Right hindlimb (tissue), 1 donor: ENCODE measurements at regions not wholly inside any gene's neighbourhood (a gene's known extent, or its start where the extent isn't known, plus 50 kb on each side); places are given as distances from the start of the nearest gene placed in this dataset.
A peak's percentile ranks its signal among the peaks of the same experiment; 100 is the strongest.
"Not testable (repeated sequence)": the region's sequence is repeated elsewhere in the genome, so short reads cannot be mapped to it uniquely, and the experiment has no call there.

Experiments used
- DNase-seq: peaks from one replicate; pipeline ENCODE4 v3.0.0-alpha.2; 2018

DNA sequence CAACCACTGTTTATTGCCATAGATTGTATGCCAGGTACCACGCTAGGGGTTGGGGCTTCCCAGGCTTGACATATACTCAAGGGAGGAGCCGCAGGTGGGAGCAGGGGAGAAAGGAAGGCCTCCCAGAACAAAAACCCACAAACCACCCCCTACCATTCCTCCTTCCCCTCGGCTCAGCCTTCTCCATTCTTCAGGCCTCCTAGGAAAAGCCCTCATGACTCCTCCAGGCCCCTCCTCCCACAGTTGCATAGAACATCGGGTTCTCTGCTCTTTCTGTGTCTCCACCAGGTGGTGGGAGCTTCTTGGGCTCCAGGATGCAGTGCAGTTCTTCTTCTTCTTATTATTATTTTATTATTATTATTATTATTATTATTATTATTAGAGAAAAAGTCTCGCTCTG, 80.3 kb downstream of the ZFP36L2 start:
- DNase-seq: no peak

DNA sequence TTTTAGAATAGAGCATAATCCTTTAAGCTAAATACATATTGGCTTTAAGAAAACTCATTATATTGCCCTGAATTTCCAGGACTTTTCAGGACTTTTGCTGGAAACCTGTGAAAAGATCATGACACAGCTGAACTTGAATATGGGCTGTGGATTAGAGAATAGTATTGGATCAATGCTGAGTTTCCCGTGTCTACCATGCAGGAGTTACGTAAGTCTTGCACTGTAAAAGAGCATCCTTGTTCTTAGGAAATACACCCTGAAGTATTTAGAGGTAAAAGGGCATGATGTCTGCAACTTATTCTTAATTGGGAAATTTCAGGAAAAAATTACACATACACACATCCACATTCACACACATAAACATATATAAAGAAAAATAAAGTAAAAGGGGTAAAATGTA, 82.1 kb downstream of the ZFP36L2 start:
- no peak for DNase-seq

- DNase-seq: no peak
Measured at GRCh38 chr2:43143756-43144155, 82.7 kb downstream of the ZFP36L2 start.

GRCh38 chr2:43142921-43143438, 83.4 kb downstream of the ZFP36L2 start:
- no peak for DNase-seq

DNA sequence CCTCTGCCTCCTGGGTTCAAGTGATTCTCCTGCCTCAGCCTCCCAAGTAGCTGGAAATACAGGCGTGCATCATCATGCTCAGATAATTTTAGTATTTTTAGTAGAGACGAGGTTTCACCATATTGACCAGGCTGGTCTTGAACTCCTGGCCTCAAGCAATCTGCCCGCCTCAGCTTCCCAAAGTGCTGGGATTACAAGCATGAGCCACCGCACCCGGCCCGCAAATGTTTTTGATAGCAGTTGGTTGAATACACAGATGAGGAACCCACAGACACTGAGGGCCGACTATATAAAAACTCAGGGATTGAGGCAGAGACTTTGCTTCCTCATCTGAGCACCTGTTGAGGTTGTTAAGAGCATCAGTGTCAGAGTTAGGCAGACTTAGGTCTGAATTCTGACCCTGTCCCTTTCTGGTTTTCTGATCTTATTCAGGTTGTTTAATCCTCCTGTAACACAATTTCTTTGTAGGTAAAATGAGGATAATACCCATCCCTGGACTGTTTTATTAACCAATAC, 84.7 kb downstream of the ZFP36L2 start:
- not testable (repeated sequence) for DNase-seq

- DNase-seq: peak; percentile 75
Measured at GRCh38 chr2:43139996-43140621, 86.3 kb downstream of the ZFP36L2 start.

DNA sequence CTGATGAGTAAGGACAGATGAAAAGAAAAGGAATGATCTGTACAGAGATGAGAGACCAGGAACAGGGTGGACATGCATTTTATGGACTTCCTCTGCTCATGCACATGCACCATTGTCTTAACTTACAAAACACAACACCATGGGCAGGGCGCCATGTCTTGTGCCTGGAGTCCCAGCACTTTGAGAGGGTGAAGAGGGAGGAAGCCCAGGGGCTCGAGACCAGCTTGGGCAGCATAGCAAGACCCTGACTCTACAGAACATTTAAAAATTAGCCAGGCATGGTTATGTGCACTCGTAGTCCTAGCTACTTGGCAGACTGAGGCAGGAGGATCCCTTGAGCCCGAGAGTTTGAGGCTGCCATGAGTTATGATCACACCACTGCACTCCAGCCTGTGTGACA, 86.9 kb downstream of the ZFP36L2 start:
- no peak for DNase-seq

DNA sequence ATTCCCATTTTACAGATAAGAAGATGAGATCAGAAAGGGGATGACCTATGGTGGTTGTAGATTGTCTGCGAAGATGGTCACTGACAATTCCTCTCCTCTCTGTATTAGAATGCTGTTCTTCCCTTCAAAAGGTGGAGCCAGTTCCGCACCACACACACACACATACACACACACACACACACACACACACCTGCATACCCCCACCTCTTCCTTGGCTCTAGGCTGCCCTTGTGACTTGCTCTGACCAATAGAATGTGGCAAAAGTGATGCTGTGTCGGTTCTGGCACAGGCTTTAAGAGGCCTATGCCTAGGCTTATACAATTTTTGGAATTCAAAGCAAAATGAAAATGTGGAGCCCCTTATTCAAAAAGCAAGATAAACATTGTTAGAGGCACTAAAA, 88.0 kb downstream of the ZFP36L2 start:
- DNase-seq: no peak

GRCh38 chr2:43136876-43137275, 89.5 kb downstream of the ZFP36L2 start:
- no peak for DNase-seq

DNA sequence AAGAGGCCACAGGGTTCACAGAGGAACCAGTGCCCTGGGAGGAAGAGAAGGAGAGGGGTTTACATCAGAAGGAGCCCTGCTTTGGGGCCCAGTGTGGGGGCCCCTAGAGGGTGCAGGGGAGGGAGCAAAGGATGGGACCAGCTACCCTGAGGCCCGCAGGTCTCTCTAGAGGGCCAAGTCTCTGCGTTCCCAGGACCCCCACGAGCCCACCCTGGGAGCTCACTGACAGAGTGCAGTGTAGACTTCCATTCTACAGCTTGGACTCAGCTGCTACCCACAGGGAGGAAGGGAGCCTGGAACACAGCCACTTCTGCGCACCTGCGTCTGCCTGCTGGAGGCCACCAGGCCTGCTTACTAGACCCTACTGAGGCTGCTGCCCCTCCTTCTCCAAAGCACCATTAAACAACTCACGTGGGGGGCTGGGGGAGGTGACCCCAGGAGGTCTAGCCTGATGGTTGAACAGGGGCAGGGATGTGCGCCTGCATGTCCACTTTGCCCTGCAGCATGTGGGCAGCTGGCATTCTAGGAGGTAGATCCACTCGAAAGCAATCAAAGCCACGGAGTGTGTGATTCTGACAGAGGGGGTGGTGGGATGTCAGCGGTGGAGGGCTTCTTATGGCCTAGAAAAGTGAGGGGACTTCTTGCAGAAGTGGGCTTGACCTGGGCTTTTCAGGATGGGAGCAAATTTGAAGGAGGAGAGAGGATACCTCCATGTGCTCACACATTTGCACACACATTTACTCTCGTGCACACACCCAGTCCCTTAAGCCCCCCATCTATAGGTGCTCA, 90.2 kb downstream of the ZFP36L2 start:
- no peak for DNase-seq

- DNase-seq: no peak
Measured at GRCh38 chr2:43135583-43135982, 90.8 kb downstream of the ZFP36L2 start.

DNA sequence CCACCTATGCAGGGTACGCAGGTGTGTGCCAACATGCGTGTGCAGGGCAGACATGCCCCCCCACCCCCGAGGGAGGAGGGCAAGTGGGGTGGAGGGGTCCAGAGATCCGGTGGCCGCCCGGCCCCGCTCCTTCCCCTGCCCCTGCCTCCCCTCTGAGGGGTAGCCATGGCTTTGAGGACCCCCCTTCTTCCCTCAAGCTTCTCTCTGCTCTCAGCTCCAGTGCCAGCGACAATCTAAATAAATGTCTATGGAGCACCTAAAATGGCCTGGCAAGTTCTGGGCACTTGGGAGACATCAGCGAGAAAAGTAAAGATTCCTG, 91.9 kb downstream of the ZFP36L2 start:
- no peak for DNase-seq

DNA sequence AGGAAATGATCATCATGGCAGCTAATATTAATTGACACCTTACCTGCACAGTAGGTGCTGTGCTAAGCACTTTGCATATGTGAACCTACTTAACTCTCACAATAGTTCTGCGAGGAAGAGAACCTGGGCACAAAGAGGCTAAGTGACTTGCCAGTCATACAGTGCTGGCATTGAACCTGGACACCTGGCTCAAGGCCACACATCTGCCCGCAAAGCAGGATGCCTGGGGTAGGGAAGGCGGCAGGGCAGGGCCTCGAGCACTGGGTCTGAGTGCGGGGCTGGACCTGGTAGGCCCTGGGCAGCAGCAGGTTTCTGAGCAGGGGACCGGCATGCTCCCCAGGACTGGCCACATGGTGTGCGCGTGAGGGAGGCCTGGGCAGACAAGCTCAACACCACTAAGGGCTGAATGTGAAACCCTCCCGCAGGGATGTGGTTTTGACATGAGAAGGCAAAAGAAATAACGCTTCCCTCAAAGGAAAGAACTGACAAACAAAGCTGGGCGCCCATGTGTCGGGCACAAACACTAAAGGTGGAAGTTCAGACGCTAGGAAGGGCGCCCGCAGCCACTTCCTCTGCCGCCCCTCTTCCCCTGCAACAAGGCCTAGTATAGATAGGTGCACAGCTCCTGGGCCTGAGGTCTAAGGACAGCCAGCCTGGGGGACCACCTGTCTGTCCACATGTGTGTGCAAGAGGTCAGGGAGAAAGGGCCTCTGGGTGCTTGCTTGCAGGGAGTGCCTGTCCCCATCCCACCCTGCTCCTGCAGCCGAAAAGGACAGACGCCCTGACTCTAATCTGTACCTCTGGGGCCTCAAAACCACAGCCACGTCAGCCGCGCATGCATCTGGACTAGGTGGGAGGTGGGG, 92.5 kb downstream of the ZFP36L2 start:
- no peak for DNase-seq

DNA sequence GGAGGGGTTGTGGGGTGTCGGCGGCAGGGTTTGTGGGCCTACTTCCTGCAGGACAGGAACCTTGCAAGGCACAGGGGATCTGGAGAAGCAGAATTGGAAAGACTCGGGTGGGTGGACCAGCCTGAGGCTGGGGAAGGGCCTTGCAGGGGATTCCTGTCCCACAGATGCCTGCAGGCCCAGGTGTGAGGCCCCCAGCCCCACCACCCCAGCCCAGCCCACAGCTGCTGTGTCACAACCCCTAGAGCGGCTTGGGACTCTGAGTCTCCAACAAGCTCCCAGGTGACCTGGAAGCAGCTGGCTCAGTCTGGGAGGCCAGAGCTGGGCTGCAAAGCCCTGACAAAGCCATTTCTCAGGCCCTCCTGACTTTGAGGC, 93.1 kb downstream of the ZFP36L2 start:
- no peak for DNase-seq

DNA sequence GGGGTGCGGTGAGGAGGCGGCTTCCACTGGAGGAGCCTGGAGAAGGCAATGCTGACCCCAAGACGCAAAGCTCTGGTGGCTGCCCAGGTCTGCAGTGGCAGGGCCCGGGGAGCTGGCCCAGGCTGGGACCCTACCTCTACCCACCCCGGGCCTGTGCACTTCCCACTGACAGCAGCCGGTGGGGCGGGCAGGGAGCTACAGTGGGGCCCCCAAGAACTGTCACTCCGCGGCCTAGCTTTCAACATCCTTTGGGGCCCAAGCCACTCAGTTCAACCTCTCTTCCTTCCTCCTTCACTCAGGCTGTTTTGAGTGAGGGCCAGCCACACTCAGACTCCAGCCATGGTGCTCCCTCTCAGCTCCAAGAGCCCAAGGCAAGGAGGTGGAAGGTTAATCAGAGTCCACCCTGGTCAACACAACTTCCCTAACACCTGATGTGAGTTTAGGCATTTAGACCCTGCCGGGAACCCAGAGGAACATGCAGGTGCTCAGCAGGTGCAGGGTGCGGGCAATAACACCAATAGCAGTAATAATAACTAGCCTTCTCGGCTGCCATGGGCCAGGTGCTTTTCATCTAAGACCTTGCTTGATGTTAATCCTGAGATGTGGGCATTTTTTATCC, 93.6 kb downstream of the ZFP36L2 start:
- no peak for DNase-seq

GRCh38 chr2:43131890-43132682, 94.3 kb downstream of the ZFP36L2 start:
- no peak for DNase-seq

DNA sequence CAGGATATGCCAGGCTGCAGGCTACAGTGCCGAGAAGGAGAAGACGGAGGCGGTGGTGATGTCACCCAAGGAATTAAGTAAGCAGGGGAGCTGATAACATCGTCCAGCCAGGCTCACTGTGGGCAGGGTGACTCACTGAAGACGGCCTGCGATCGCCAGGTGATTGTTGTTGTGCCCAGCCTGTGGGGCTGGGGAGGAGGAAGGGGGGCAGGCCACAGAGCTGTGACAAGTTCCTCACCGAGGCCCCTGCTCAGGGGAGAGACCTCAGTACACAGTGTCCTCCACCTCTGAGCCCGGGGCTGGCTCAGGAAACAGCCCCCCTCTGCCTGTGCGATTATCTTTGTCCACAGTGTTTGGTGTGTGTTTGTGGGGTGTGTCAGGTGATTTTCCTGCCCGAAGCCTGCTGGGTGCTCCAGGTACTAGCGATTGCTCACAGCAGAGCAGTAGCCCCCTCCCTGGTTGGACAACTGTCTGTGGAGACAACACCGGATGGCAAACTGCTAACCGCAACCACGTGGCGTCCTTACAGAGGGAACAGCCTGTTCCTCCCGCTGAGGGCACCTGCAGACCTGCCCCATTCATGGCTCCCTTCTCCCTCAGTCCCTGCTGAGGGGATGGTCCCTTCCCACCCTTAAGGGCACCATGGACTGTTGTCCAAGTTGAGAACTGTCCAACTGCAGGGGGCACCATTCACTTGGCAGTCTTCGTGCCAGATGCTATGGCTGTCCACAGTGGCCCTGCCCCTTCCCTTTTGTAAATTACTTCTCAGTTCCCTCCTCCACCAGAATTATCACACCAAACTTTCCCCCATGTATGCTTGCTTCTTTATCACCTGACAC, 95.1 kb downstream of the ZFP36L2 start:
- no peak for DNase-seq

DNA sequence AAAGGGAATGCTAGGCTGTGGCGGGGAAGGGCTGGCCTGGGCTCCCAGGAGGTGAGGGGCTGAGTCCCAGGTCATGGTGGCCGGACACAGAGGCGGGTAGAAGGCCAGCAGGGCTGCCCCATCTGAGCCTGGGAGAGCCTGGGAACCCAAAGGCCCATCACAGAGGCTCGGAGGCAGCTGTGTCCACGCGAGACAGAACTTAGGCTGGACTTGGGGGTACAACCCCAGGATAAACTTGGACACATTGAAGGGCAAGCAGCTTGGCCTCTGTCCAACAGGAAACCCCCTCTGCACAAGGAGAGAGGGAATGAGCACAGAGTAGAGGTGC, 95.9 kb downstream of the ZFP36L2 start:
- no peak for DNase-seq

DNA sequence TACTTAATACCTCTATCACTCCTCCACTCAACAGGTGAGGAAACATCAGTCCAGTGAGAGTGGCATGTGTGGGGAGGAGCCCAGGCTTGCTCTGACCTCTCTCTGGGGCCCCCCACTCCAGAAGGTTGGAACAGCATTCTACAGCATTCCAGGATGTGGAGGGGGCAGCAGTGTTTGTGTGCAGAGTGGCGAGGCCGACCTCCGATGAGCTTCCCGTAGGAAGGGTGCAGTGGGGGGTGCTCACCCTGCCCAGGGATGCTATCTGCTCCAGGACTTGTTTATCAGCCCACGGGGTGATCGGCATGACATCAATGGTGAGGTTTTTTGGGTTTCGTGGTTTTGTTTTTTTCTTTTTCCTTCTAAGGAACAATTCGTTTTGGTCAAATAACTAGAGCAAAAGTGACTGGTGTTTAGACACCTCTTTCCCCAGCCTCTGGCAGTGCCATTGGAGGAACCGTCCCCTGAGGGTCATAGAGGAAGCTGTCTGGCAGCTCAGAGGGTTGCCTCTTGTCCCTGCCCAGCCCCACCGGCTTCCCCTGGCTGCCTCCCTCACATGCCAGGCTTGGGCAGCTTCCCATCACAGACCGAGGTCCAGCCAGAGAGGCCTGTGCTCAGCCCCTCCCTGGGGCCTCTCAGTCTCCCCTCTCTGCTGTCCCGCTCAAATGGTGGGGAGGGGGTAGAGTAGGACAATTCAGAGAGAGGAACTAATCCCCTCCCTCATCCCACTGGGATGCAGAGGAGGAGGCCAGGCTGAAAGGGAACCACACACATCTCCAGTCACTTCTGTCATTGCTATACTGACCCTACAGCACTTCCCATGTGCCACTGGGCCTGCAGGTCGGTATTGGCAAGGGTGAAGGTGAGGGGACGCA, 96.5 kb downstream of the ZFP36L2 start:
- no peak for DNase-seq

GRCh38 chr2:43128559-43128955, 97.8 kb downstream of the ZFP36L2 start:
- DNase-seq: no peak
